NOMO-1 treated with DMSO at 0.1 percent for 48 hours (cell line): ENCODE measurements at regions not wholly inside any gene's neighbourhood (a gene's known extent, or its start where the extent isn't known, plus 50 kb on each side); places are given as distances from the start of the nearest gene placed in this dataset.
"Not testable (repeated sequence)": the region's sequence is repeated elsewhere in the genome, so short reads cannot be mapped to it uniquely, and the experiment has no call there.

ENCODE experiments used
- DNase-seq: peaks from one replicate; lab custom pipeline; 2025; ENCODE audit not compliant: unreplicated experiment; lab: John Stamatoyannopoulos, UW

- no peak for DNase-seq
These were observed 134.6 kb upstream of the PZP start for GRCh38 chr12:9342614-9343353.

GRCh38 chr12:9341260-9341585 is 133.0 kb upstream of the PZP start:
- no peak for DNase-seq

- no peak for DNase-seq
These were observed 132.4 kb upstream of the PZP start for GRCh38 chr12:9340422-9341259.

GRCh38 chr12:9337656-9338055 is 129.5 kb upstream of the PZP start:
- DNase-seq = no peak

- not testable (repeated sequence) for DNase-seq
These were observed 128.3 kb upstream of the PZP start for GRCh38 chr12:9336375-9337011.

GRCh38 chr12:9335867-9336266 is 127.7 kb upstream of the PZP start:
- DNase-seq = no peak

GRCh38 chr12:9334964-9335363 is 126.8 kb upstream of the PZP start:
- DNase-seq = no peak

- peak; percentile 88 for DNase-seq
These were observed 126.0 kb upstream of the PZP start for GRCh38 chr12:9334041-9334692.

GRCh38 chr12:9333161-9333560 is 125.0 kb upstream of the PZP start:
- DNase-seq = peak; percentile 47

GRCh38 chr12:9332564-9332963 is 124.4 kb upstream of the PZP start:
- no peak for DNase-seq

GRCh38 chr12:9331218-9331626 is 123.0 kb upstream of the PZP start:
- peak; percentile 55 for DNase-seq

- no peak for DNase-seq
These were observed 120.8 kb upstream of the PZP start for GRCh38 chr12:9329019-9329418.

GRCh38 chr12:9328065-9328464 is 119.9 kb upstream of the PZP start:
- no peak for DNase-seq

- no peak for DNase-seq
These were observed 119.1 kb upstream of the PZP start for GRCh38 chr12:9327320-9327719.

- not testable (repeated sequence) for DNase-seq
These were observed 118.7 kb upstream of the PZP start for GRCh38 chr12:9326849-9327248.

- no peak for DNase-seq
These were observed 117.9 kb upstream of the PZP start for GRCh38 chr12:9326085-9326484.

GRCh38 chr12:9325471-9325870 is 117.3 kb upstream of the PZP start:
- DNase-seq = no peak

- no peak for DNase-seq
These were observed 116.6 kb upstream of the PZP start for GRCh38 chr12:9324782-9325181.

- DNase-seq = no peak
These were observed 115.0 kb upstream of the PZP start for GRCh38 chr12:9323144-9323681.

GRCh38 chr12:9319842-9320173 is 111.6 kb upstream of the PZP start:
- DNase-seq = no peak
